ENCODE measurements at regions not wholly inside any gene's neighbourhood (a gene's known extent, or its start where the extent isn't known, plus 50 kb on each side); places are given as distances from the start of the nearest gene placed in this dataset.

- no peak for TF ChIP-seq EZH2phosphoT487 (IDR thresholded peaks at IDR 0.05; ENCODE audit: borderline replicate concordance)
- TF ChIP-seq CTCF (conservative IDR thresholded peaks at IDR 0.05; ENCODE audit: low read length): no peak
These were observed 108.3 kb downstream of the BUB3 start for GRCh38 chr10:123262456-123262855.
